K562 (cell line): ENCODE measurements at regions not wholly inside any gene's neighbourhood (a gene's known extent, or its start where the extent isn't known, plus 50 kb on each side); places are given as distances from the start of the nearest gene placed in this dataset.

Experiments
- ATAC-seq: fragments of 200-7000 bp; cut with Tn5 transposase; 3 replicates; pipeline ENCODE4 v1.9.1; 2020; ENCODE audit warnings: moderate library complexity
- BruUV-seq: library from RNA; stranded (reverse); fragments of 400-500 nt; replicated peaks from 2 replicates; lab custom pipeline; 2021; lab: Mats Ljungman, UMichigan
- CTCF ChIA-PET: fragments of 300-600 bp; formaldehyde crosslinking; extraction: SDS; loops from one replicate; lab custom pipeline; 2021; ENCODE audit warnings: low intra/inter-chr PET ratio; lab: Yijun Ruan, JAX
- POLR2A ChIA-PET: fragments of 300-600, 350-650 bp; sonication (Branson Sonifier 250); formaldehyde crosslinking; extraction: SDS; loops from one replicate; lab custom pipeline; 2021; ENCODE audit warnings: antibody characterized with exemption, inconsistent platforms; lab: Yijun Ruan, JAX
- DNase-seq, 4 experiments: peaks; one replicate each; pipeline versions ENCODE4 v3.0.0 to v3.0.0-alpha.2; 2011 to 2018; ENCODE audit warnings: low spot score in 3 of 4, mixed read lengths in 3 of 4; ENCODE audit errors: extremely low read depth in 1 of 4
- FAIRE-seq: peaks from 2 replicates; lab custom pipeline; 2011; peaks lifted over from hg19 to GRCh38; lab: Jason Lieb, UNC
- H2AFZ ChIP-seq: 2 replicates; pipeline ENCODE4 v1.6.0; 2011; ENCODE audit warnings: low read depth, low read length, control low read depth, inconsistent platforms
- H3K27ac ChIP-seq: fragments of 200-600 bp; 3 replicates; pipeline ENCODE4 v1.8.0; 2011; ENCODE audit warnings: low read depth, mild to moderate bottlenecking, control low read depth, inconsistent platforms, low read length, moderate library complexity, mixed read lengths; ENCODE audit errors: extremely low read depth
- H3K27me3 ChIP-seq, 2 experiments: fragments of 300-600 bp in 1 of 2; 2 replicates in 1 of 2; 3 replicates in 1 of 2; pipeline versions ENCODE4 v1.6.0 to v1.8.0; 2011; ENCODE audit warnings: inconsistent platforms in 2 of 2, low read length in 2 of 2, mild to moderate bottlenecking in 1 of 2, mixed read lengths in 1 of 2, moderate library complexity in 1 of 2; ENCODE audit not compliant: control insufficient read depth in 2 of 2, insufficient read depth in 2 of 2
- H3K36me3 ChIP-seq: fragments of 300-600 bp; 3 replicates; pipeline ENCODE4 v1.8.0; 2011; ENCODE audit warnings: mild to moderate bottlenecking, low read length, inconsistent platforms; ENCODE audit not compliant: control insufficient read depth, insufficient read depth
- H3K4me1 ChIP-seq, 2 experiments: fragments of 200-600 bp in 1 of 2; replicated peaks in 1 of 2; 2 replicates in 1 of 2; 3 replicates in 1 of 2; pipeline versions ENCODE4 v1.5.1 to v1.8.0; 2011; ENCODE audit warnings: inconsistent platforms in 2 of 2, low read length in 2 of 2, mild to moderate bottlenecking in 1 of 2, mixed read lengths in 1 of 2, moderate library complexity in 1 of 2; ENCODE audit not compliant: control insufficient read depth in 2 of 2, insufficient read depth in 2 of 2
- H3K4me2 ChIP-seq: 2 replicates; pipeline ENCODE4 v1.6.1; 2011; ENCODE audit warnings: low read length, control low read depth, inconsistent platforms, mixed read lengths; ENCODE audit not compliant: insufficient read depth
- H3K4me3 ChIP-seq: fragments of 200-600 bp; sonication (generic), shearing (Covaris generic); 2 replicates; pipeline ENCODE4 v1.5.1; 2016; ENCODE audit warnings: control low read depth, inconsistent platforms
- H3K79me2 ChIP-seq: fragments of 200-600 bp; 3 replicates; pipeline ENCODE4 v1.8.0; 2011; ENCODE audit warnings: low read length, inconsistent platforms; ENCODE audit not compliant: control insufficient read depth, insufficient read depth
- H3K9ac ChIP-seq, 2 experiments: 2 replicates each; pipeline versions ENCODE4 v1.6.0 to v1.6.1; 2011; ENCODE audit warnings: low read depth in 2 of 2, low read length in 2 of 2, control low read depth in 1 of 2, inconsistent platforms in 1 of 2, mild to moderate bottlenecking in 1 of 2, mixed read lengths in 1 of 2; ENCODE audit not compliant: insufficient read depth in 1 of 2
- H3K9me1 ChIP-seq: one replicate; pipeline ENCODE4 v1.6.0; 2011; ENCODE audit warnings: inconsistent platforms, mild to moderate bottlenecking, low read length, moderate library complexity; ENCODE audit not compliant: control insufficient read depth, insufficient read depth
- H3K9me3 ChIP-seq: replicated peaks from 2 replicates; pipeline ENCODE4 v1.5.1; 2011; ENCODE audit warnings: low read depth, low read length, inconsistent platforms; ENCODE audit not compliant: control insufficient read depth, insufficient read depth
- H4K20me1 ChIP-seq: replicated peaks from 2 replicates; pipeline ENCODE4 v1.6.1; 2011; ENCODE audit warnings: low read length, inconsistent platforms, mixed read lengths; ENCODE audit not compliant: control insufficient read depth, insufficient read depth
- BRCA1 ChIP-seq, 2 experiments: fragments of 450-650 bp in 1 of 2; sonication (generic) in 1 of 2; formaldehyde crosslinking in 1 of 2; IDR thresholded peaks; 2 replicates each; pipeline versions ENCODE4 v1.5.0 to v1.6.1; 2017 to 2020; ENCODE audit warnings: mild to moderate bottlenecking in 1 of 2, missing genetic modification reagents in 1 of 2
- CBX5 ChIP-seq: IDR thresholded peaks from 2 replicates; pipeline ENCODE4 v1.6.1; 2014; ENCODE audit warnings: low read depth, borderline replicate concordance
- CBX8 ChIP-seq: fragments of 200-600 bp; sonication (generic); IDR thresholded peaks from 2 replicates; pipeline ENCODE4 v1.6.1; 2012; ENCODE audit warnings: borderline replicate concordance, mixed run types, low read depth, mild to moderate bottlenecking, moderate library complexity, mixed read lengths, low read length, control low read depth, inconsistent platforms; ENCODE audit not compliant: poor library complexity, severe bottlenecking; ENCODE audit errors: extremely low read depth
- CEBPB ChIP-seq: fragments of 450-650 bp; IDR thresholded peaks from 2 replicates; pipeline ENCODE4 v1.6.1; 2016; ENCODE audit warnings: missing genetic modification characterization, missing compliant biosample characterization
- ESRRA ChIP-seq: fragments of 450-650 bp; IDR thresholded peaks from 2 replicates; pipeline ENCODE4 v1.6.1; 2014; ENCODE audit warnings: low read depth, mild to moderate bottlenecking, moderate library complexity, borderline replicate concordance
- LEF1 ChIP-seq: fragments of 450-650 bp; IDR thresholded peaks from 2 replicates; pipeline ENCODE4 v1.6.1; 2016; ENCODE audit warnings: mild to moderate bottlenecking
- MCM3 ChIP-seq: fragments of 450-650 bp; IDR thresholded peaks from 2 replicates; pipeline ENCODE4 v1.6.1; 2016
- RNF2 ChIP-seq: sonication (generic); IDR thresholded peaks from 2 replicates; pipeline ENCODE4 v1.6.1; 2016
- SNRNP70 ChIP-seq: fragments of 200-400 bp; formaldehyde crosslinking; optimal IDR thresholded peaks from 2 replicates; pipeline ENCODE3; 2017; ENCODE audit warnings: low read depth, low read length
- ZBED1 ChIP-seq: IDR thresholded peaks from 2 replicates; pipeline ENCODE4 v1.6.1; 2014
- ZEB2 ChIP-seq: fragments of 450-650 bp; IDR thresholded peaks from 2 replicates; pipeline ENCODE4 v1.6.1; 2016
- ZFP1 ChIP-seq: fragments of 450-650 bp; formaldehyde crosslinking; IDR thresholded peaks from 2 replicates; pipeline ENCODE4 v1.4.0; 2020; ENCODE audit warnings: mild to moderate bottlenecking, mixed read lengths
- ZNF174 ChIP-seq: fragments of 250-450 bp; sonication (Bioruptor Pico); IDR thresholded peaks from 2 replicates; pipeline ENCODE4 v1.4.0; 2020; ENCODE audit warnings: mild to moderate bottlenecking
- ZNF197 ChIP-seq: fragments of 200-800 bp; sonication (Bioruptor generic); IDR thresholded peaks from 2 replicates; pipeline ENCODE4 v1.6.1; 2016; ENCODE audit warnings: low read depth, missing genetic modification characterization, missing compliant biosample characterization
- ZNF24 ChIP-seq: fragments of 450-650 bp; IDR thresholded peaks from 2 replicates; pipeline ENCODE4 v1.6.1; 2016
- WGBS: fragments of 100-300 bp; shearing (Covaris generic); methylation state at CpG from one replicate; pipeline ENCODE4 v1.1.6; 2016; ENCODE audit warnings: low coverage, mixed read lengths; ENCODE audit not compliant: insufficient coverage; ENCODE audit errors: missing lambda C conversion rate; 5-methylcytosine and 5-hydroxymethylcytosine counted together
- in situ Hi-C: fragments of 300-500 bp; cut with MboI; formaldehyde crosslinking; loops from 4 replicates; pipeline ENCODE4 v1.15.0; 2018; ENCODE audit warnings: inconsistent platforms, mixed read lengths
- intact Hi-C: fragments of 100-400 bp; cut with micrococcal nuclease; formaldehyde crosslinking; loops from 2 replicates; pipeline ENCODE4 v1.14.2; 2022
- TF ChIP-seq, protein P1 (sequence below): IDR thresholded peaks from 2 replicates; pipeline ENCODE4 v1.6.1; 2011; ENCODE audit warnings: borderline replicate concordance, low read depth, mild to moderate bottlenecking, moderate library complexity, low read length; ENCODE audit not compliant: insufficient read depth, poor library complexity, severe bottlenecking
- TF ChIP-seq, protein P2 (sequence below): sonication (generic); formaldehyde crosslinking; IDR thresholded peaks from 2 replicates; pipeline ENCODE4 v1.8.0; 2022; ENCODE audit warnings: missing genetic modification reagents, mild to moderate bottlenecking, moderate library complexity, borderline replicate concordance
- TF ChIP-seq, protein P3 (sequence below): sonication (generic); formaldehyde crosslinking; IDR thresholded peaks from 2 replicates; pipeline ENCODE4 v1.8.0; 2022; ENCODE audit warnings: mild to moderate bottlenecking, missing genetic modification reagents

DNA sequence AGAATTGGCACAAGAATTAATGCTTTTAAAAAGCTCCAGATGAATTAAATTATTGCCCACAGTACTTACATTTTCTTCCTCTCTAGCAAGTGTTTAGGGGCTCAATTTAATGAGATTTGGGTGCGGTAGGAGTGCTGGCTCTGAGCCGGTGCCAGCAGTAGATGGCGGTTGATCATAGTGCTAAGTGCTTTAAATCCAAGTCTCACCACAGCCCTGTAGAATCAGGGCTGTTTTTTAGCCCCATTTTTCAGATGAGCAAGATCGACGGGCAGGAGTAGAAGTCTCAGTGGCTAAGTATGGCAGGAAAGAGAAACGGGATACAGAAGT lies 136.9 kb upstream of the SALL4 start:
- intact Hi-C loops (no loop called here), in situ Hi-C loops (no loop called here)
- Histone ChIP-seq H3K4me2 (no peak overlapping the region), H4K20me1 (no peaks in the 10 kb centered on the region), H3K9me1 (no peaks in the 10 kb centered on the region), H3K27ac (no peak overlapping the region), H3K4me1 (no peaks in the 10 kb centered on the region), H3K4me3 (no peak overlapping the region), H3K79me2 (no peaks in the 10 kb centered on the region), H3K9ac (no peak overlapping the region), H3K36me3 (no peaks in the 10 kb centered on the region), H3K27me3 (peaks cover 17 to 37% of the 10 kb centered on the region in 2 experiments), H2AFZ (no peak overlapping the region), H3K9me3 (no peaks in the 10 kb centered on the region)
- 2% methylated on average over 6 of the region's 6 CpGs for WGBS
- BruUV-seq, result no TSS peak
- TF ChIP-seq ZNF197 (CRISPR knock-in tag) (no peak), ZFP1 (CRISPR knock-in tag) (no peak), ZBED1 (no peak), ZNF24 (no peak), ZNF174 (CRISPR knock-in tag) (no peak), RNF2 (no peak), SNRNP70 (no peak), LEF1 (no peak), ZEB2 (no peak), BRCA1 (IDR thresholded peaks at IDR 0.05) (no peak), BRCA1 (CRISPR knock-in tag; IDR thresholded peaks at IDR 0.05) (no peak), CEBPB (no peak), CBX8 (no peak), CBX5 (no peak), ESRRA (no peak), MCM3 (no peak)
- TF ChIP-seq, protein P1, sequence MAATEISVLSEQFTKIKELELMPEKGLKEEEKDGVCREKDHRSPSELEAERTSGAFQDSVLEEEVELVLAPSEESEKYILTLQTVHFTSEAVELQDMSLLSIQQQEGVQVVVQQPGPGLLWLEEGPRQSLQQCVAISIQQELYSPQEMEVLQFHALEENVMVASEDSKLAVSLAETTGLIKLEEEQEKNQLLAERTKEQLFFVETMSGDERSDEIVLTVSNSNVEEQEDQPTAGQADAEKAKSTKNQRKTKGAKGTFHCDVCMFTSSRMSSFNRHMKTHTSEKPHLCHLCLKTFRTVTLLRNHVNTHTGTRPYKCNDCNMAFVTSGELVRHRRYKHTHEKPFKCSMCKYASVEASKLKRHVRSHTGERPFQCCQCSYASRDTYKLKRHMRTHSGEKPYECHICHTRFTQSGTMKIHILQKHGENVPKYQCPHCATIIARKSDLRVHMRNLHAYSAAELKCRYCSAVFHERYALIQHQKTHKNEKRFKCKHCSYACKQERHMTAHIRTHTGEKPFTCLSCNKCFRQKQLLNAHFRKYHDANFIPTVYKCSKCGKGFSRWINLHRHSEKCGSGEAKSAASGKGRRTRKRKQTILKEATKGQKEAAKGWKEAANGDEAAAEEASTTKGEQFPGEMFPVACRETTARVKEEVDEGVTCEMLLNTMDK, result no peak
- TF ChIP-seq, protein P2, sequence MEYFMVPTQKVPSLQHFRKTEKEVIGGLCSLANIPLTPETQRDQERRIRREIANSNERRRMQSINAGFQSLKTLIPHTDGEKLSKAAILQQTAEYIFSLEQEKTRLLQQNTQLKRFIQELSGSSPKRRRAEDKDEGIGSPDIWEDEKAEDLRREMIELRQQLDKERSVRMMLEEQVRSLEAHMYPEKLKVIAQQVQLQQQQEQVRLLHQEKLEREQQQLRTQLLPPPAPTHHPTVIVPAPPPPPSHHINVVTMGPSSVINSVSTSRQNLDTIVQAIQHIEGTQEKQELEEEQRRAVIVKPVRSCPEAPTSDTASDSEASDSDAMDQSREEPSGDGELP (CRISPR knock-in tag), result no peak
- TF ChIP-seq, protein P3, sequence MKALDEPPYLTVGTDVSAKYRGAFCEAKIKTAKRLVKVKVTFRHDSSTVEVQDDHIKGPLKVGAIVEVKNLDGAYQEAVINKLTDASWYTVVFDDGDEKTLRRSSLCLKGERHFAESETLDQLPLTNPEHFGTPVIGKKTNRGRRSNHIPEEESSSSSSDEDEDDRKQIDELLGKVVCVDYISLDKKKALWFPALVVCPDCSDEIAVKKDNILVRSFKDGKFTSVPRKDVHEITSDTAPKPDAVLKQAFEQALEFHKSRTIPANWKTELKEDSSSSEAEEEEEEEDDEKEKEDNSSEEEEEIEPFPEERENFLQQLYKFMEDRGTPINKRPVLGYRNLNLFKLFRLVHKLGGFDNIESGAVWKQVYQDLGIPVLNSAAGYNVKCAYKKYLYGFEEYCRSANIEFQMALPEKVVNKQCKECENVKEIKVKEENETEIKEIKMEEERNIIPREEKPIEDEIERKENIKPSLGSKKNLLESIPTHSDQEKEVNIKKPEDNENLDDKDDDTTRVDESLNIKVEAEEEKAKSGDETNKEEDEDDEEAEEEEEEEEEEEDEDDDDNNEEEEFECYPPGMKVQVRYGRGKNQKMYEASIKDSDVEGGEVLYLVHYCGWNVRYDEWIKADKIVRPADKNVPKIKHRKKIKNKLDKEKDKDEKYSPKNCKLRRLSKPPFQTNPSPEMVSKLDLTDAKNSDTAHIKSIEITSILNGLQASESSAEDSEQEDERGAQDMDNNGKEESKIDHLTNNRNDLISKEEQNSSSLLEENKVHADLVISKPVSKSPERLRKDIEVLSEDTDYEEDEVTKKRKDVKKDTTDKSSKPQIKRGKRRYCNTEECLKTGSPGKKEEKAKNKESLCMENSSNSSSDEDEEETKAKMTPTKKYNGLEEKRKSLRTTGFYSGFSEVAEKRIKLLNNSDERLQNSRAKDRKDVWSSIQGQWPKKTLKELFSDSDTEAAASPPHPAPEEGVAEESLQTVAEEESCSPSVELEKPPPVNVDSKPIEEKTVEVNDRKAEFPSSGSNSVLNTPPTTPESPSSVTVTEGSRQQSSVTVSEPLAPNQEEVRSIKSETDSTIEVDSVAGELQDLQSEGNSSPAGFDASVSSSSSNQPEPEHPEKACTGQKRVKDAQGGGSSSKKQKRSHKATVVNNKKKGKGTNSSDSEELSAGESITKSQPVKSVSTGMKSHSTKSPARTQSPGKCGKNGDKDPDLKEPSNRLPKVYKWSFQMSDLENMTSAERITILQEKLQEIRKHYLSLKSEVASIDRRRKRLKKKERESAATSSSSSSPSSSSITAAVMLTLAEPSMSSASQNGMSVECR (CRISPR knock-in tag), result no peak
- ChIA-PET POLR2A (no interaction called here), CTCF (no interaction called here)
- FAIRE-seq, result no peak
- ATAC-seq, result no peak
- DNase-seq, result no peak
